ENCODE measurements at regions not wholly inside any gene's neighbourhood (a gene's known extent, or its start where the extent isn't known, plus 50 kb on each side); places are given as distances from the start of the nearest gene placed in this dataset.

DNA sequence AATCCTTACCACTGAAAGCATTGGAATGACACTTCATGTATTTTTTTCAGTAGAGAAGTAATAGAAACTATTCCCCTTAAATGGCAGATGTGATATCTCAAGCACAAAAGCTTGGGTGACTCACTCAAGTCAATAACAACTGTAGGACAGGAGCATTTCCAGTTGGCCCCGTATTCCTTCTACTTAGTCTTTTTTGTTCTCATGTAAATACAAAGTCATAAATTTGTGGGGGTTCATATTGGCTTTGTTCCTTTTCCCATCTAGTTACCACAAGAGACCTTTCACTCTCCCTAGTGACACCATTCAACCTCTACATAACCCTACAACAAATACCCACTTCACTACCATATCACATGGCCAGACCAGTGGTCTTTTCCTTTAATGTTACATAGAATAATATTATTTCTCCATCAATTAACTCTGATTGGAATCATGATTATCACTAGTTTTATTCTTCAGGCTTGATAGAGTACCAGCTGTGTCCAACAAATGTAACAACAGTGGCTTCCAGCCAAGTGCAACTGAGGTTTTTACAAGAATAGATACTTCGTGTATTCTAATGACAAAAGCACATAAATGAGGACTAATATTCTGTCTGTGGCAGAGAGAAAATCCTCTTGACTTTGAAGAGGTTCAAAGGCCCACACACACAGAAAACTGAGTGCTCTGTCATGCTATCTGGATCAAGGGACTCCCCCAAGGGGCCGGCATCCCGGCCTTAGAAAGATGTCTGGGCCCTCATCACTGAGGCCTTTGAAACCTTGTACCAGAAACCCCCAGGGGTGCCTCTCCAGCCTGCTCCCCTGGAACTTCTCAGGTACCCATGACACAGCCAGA, 94.0 kb upstream of the THBS1 start:
- no peak for DNase-seq
- intact Hi-C loops (cut with DNase I) = no loop called here

- intact Hi-C loops (cut with DNase I) = no loop called here
- DNase-seq = no peak
Observed at GRCh38 chr15:39487458-39487735, 93.5 kb upstream of the THBS1 start.

DNA sequence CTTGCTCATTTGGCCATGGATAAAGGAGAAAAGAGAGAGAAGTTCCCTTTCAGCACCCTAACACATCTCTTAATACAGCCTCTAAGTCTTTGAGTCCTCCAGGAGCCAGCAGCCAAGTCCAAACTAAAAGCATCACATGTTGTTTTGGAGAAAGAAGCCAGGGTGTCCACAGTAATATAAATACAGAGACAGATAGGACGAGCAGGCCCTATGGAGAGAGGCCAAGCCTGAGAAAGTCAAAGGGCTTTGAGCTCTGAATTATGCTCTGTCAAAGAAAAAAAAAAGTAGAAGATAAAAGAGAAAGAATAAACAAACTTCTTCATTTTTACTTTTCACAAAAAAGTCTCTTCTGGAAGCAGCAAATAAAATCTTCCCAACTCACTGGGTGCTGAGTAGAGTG, 92.4 kb upstream of the THBS1 start:
- DNase-seq = no peak
- intact Hi-C loops (cut with DNase I) = no loop called here

GRCh38 chr15:39488961-39489360, 91.9 kb upstream of the THBS1 start:
- no peak for DNase-seq
- intact Hi-C loops (cut with DNase I) = no loop called here

GRCh38 chr15:39491115-39491885, 89.6 kb upstream of the THBS1 start:
- no peak for DNase-seq
- intact Hi-C loops (cut with DNase I) = no loop called here

- DNase-seq = no peak
- intact Hi-C loops (cut with DNase I) = no loop called here
Observed at GRCh38 chr15:39491886-39492490, 88.9 kb upstream of the THBS1 start.

GRCh38 chr15:39493424-39494067, 87.3 kb upstream of the THBS1 start:
- DNase-seq = no peak
- intact Hi-C loops (cut with DNase I) = no loop called here

DNA sequence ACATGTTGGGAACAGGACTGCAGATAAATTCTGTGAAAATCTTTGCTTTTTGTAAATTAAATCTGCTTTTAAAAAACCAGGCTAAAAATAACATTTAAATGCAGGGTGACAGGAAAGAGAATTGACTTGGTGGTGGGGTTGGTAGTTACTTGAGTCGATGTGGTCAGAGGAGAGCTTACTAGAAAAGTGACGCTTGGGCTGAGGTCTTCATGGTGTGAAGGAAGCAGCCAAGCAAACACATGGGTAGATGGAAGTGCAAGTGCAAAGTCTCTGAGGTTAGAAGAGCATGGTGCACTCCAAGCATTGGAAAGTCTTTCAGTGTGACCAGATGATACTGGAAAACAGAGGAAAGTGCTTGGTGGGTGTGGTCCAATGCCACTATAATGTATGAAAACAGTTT, 86.4 kb upstream of the THBS1 start:
- intact Hi-C loops (cut with DNase I) = no loop called here

DNA sequence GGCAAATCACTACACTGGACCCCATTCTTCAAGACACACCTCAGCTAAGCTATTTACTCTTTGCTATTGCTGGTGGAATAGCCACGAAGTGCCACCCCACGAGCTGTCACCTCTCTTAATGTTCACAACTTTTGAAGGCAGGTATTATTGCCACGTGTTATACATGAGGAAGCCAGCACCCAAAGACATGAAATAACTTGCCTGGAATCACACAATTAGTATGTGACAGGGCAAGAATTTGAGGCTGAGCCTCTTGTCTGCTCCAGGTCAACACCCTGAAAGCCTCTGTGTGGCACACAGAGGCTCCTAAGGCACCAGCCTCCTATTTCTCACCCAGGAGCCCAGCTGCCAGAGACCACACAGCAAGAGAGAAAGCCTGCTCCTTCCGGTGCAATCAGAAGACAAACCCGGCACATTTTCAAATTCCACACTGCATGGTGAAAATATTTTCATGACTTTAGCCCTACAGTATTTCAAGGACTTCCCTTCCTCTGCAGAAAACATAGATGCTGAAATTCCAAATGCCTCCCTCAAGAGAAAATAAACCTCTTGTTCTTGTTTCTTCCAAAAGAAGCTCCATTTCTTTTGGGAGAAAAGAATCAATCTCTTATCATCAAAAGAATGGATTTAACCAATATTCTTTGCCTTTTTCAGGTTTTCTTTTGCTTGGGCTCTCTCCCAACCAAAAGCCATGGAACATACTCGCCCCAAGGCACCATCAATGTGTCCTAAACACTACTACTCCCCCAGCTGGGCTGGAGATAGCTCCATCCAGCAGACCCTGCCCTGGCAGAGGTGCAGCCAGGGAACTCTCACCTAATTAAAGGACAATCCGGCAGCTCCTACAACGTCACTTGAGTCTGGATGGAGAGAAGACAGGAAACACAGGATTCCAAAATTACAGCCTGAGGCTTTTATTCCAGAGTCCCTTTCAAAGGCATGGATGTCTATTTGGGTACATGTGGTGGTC, 84.7 kb upstream of the THBS1 start:
- DNase-seq = no peak
- intact Hi-C loops (cut with DNase I) = no loop called here

More for the DNA sequence above, 86.4 kb upstream of the THBS1 start:
- DNase-seq = no peak

DNA sequence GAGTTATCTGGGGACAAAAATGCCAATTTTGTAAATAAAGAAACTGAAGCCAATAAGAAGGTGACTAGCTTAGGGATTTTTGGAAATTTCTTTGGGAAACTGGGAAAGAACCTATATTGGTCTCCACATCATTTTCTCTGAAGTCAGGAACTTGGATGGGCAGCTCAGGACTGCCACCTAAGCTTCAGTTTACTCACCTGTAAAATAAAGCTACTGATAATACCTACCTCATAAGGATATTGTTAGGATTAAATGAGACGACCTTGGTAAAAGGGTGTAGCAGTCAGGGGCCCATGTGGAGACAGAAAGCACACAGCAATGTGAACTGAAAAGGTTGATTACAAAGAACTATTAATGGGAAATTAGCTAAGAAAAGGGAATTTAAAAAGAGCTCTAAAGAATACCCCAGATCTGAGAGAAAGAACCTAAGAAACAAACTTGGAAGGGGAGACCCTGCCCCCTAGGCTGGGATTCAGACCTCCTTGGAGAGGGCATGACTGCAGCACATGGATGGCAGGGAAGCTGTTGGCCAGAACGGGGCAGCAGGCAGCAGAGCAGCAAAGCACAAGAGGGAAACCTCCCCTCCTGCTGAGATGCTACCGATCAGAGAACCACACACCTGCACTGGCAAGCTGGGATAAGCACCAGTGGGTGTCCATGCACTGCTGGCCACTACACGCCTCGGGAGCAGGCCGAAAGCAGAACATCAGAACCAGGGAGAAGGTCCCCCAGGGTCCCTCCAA, 83.7 kb upstream of the THBS1 start:
- intact Hi-C loops (cut with DNase I) = no loop called here
- no peak for DNase-seq

DNA sequence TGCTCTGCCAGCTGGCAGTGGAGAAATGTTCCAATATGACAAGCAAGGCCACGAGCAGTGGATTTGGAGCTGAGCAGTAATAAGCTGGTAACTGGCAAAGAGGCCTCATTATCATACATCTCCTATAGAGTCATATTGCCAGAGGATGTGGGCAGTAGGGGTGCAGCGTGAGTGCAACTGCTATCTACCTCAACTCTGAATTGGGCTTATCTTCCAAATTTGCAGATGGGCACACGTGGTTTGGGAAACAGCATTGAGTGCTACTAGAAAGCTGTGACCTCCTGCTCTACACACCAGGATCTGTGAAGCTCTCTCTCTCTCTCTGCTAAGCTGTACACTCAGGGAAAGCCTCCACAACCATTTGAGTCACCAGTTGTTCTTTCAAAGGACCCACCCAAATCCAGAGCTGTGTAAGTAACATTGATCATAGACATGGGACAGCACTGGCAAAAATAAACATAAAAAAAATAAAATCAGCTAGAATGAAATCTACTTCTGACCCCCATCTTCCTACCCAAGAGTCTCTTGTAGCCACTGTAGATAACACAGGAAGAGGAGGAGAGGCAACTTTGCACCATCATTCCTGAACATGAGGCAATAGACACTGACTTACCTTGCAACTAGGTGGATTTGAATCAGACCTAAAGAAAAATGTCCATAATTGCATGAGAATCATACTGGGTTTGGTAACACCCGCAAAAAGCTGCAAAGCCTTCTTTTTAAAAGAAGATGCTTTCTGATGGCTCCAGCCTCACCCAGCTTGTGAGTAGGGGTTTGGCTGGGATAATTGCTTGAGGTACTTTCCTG, 82.9 kb upstream of the THBS1 start:
- intact Hi-C loops (cut with DNase I) = no loop called here
- DNase-seq = no peak

- no peak for DNase-seq
- intact Hi-C loops (cut with DNase I) = no loop called here
Observed at GRCh38 chr15:39498629-39499028, 82.2 kb upstream of the THBS1 start.

DNA sequence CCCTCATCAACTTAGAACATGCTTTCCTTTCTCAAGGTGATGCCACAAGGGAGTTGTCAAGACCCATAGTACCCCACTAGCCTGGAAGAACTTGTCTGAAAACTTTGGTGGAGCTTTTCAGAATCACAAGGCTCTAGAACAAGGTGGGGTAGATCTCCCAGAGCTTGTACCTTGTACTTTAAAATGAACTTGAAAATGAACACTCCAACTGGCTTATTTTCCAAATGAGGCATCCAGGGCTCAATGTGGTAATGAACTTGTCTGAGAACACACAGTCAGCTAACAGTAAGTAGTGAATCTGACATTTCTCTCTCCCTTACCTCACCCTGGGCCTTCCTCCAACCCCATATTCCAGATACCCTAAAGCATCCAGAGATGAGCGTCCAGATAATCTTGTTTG, 81.8 kb upstream of the THBS1 start:
- DNase-seq = no peak
- intact Hi-C loops (cut with DNase I) = no loop called here

DNA sequence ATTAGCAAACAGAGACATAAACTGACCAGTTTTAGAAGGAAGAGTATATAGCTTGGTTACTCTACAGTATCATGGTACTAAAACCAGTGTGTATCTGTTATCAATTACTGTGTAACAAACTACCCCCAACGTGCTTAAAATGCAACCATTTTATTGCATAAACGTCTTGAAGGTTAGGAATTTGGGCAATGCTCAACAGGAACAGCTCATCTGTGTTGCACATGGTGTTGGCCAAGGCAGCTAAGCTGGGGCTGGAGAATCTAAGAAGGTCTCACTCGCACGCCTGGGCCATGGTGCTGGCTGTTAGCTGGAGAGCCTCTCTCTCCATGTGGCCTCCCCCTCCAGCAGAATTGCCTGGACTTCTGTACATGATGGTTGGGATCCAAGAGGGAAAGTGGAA, 81.2 kb upstream of the THBS1 start:
- intact Hi-C loops (cut with DNase I) = no loop called here
- no peak for DNase-seq

DNA sequence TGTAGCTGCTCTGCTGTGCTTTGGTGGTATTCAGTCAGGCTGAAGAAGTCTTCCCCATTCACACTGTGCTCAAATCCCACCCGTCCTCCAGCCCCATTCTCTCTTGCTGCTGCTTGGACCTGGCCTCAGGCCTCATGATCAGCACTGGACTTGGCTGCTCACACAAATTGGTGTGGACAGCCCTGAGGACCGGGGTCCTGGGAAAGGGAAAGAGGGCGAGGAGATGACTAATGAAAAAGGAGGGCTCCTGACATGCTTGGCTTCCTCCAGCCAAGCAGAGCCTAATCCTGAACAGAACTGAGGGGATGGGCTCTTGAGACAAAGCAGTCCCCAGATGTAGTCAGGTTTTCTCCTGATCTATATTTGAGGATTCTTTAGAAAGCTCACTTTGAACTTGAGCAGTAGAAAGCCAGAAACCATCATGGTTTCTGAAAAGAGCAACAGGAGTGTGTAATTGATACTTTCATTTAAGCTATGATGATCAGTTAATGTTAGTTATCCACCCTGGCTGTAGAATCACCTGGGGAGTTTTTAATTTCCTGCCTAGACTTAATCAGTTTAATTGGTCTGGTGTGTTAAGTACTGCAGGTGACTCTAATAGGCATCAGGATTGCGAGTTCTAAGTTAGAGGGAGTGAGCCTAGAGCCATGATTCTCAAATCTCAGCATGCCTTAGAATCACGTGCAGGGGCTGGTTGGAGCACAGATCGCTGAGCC, 79.4 kb upstream of the THBS1 start:
- intact Hi-C loops (cut with DNase I) = no loop called here
- no peak for DNase-seq

- intact Hi-C loops (cut with DNase I) = no loop called here
- no peak for DNase-seq
Observed at GRCh38 chr15:39502082-39502447, 78.8 kb upstream of the THBS1 start.

Measured in head of caudate nucleus (tissue), 42 donors.